HL-60 (cell line): ENCODE measurements at regions not wholly inside any gene's neighbourhood (a gene's known extent, or its start where the extent isn't known, plus 50 kb on each side); places are given as distances from the start of the nearest gene placed in this dataset.

Experiments used
- DNase-seq, 2 experiments: peaks; one replicate each; pipeline ENCODE4 v3.0.0-alpha.2; 2010 to 2020; ENCODE audit warnings: low read depth in 1 of 2, low spot score in 1 of 2
- H3K27ac ChIP-seq: fragments of 250-450 bp; sonication (Bioruptor Pico); replicated peaks from 2 replicates; pipeline ENCODE4 v1.5.1; 2020; ENCODE audit warnings: mild to moderate bottlenecking, moderate library complexity
- H3K27me3 ChIP-seq: fragments of 250-450 bp; sonication (Bioruptor Pico); 2 replicates; pipeline ENCODE4 v1.5.1; 2021; ENCODE audit warnings: mild to moderate bottlenecking, moderate library complexity; ENCODE audit not compliant: insufficient read depth, poor library complexity, severe bottlenecking
- H3K4me3 ChIP-seq: replicated peaks from 2 replicates; pipeline ENCODE4 v1.5.1; 2011; ENCODE audit warnings: mild to moderate bottlenecking, control low read depth, low read length; ENCODE audit not compliant: insufficient read depth
- GABPA ChIP-seq: IDR thresholded peaks from 2 replicates; pipeline ENCODE4 v1.6.1; 2012; ENCODE audit warnings: low read depth
- POLR2AphosphoS5 ChIP-seq: IDR thresholded peaks from 2 replicates; pipeline ENCODE4 v1.6.1; 2012; ENCODE audit warnings: low read depth
- SPI1 ChIP-seq: IDR thresholded peaks from 2 replicates; pipeline ENCODE4 v1.6.1; 2012; ENCODE audit warnings: low read depth, mild to moderate bottlenecking, borderline replicate concordance
- TF ChIP-seq, protein P1 (sequence below): IDR thresholded peaks from one replicate; pipeline ENCODE4 v1.5.1; 2011; ENCODE audit warnings: low read length, control low read depth, inconsistent platforms; ENCODE audit not compliant: insufficient read depth
- TF ChIP-seq, protein P2 (sequence below): IDR thresholded peaks from 2 replicates; pipeline ENCODE4 v1.6.1; 2012; ENCODE audit warnings: low read depth; ENCODE audit not compliant: insufficient replicate concordance

DNA sequence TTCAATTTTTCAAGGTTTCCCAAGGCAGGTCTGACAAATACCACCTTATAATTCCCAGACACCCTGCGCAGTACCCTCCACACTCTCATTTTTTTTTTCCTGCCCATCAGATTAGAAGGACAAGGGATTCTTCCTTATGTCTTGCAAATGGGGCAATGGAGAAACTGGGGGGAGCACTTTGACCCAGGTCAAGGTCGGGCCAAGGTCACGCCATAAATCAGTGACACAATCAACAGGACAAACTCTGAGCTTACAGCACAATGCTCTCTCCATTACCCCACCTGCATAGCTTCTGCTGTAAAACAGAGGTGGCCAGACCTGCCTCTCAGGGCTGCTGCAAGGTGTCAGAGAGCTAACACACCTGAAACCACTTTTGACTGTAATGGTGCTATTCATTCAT, 254.4 kb upstream of the ZMIZ1 start:
- H3K27me3 ChIP-seq, result no peaks in the 10 kb centered on the region
- no peak overlapping the region for H3K27ac ChIP-seq
- no peak for DNase-seq
- TF ChIP-seq GABPA (no peak), SPI1 (no peak), POLR2AphosphoS5 (no peak)
- TF ChIP-seq, protein P1, sequence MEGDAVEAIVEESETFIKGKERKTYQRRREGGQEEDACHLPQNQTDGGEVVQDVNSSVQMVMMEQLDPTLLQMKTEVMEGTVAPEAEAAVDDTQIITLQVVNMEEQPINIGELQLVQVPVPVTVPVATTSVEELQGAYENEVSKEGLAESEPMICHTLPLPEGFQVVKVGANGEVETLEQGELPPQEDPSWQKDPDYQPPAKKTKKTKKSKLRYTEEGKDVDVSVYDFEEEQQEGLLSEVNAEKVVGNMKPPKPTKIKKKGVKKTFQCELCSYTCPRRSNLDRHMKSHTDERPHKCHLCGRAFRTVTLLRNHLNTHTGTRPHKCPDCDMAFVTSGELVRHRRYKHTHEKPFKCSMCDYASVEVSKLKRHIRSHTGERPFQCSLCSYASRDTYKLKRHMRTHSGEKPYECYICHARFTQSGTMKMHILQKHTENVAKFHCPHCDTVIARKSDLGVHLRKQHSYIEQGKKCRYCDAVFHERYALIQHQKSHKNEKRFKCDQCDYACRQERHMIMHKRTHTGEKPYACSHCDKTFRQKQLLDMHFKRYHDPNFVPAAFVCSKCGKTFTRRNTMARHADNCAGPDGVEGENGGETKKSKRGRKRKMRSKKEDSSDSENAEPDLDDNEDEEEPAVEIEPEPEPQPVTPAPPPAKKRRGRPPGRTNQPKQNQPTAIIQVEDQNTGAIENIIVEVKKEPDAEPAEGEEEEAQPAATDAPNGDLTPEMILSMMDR, result no peak
- TF ChIP-seq, protein P2, sequence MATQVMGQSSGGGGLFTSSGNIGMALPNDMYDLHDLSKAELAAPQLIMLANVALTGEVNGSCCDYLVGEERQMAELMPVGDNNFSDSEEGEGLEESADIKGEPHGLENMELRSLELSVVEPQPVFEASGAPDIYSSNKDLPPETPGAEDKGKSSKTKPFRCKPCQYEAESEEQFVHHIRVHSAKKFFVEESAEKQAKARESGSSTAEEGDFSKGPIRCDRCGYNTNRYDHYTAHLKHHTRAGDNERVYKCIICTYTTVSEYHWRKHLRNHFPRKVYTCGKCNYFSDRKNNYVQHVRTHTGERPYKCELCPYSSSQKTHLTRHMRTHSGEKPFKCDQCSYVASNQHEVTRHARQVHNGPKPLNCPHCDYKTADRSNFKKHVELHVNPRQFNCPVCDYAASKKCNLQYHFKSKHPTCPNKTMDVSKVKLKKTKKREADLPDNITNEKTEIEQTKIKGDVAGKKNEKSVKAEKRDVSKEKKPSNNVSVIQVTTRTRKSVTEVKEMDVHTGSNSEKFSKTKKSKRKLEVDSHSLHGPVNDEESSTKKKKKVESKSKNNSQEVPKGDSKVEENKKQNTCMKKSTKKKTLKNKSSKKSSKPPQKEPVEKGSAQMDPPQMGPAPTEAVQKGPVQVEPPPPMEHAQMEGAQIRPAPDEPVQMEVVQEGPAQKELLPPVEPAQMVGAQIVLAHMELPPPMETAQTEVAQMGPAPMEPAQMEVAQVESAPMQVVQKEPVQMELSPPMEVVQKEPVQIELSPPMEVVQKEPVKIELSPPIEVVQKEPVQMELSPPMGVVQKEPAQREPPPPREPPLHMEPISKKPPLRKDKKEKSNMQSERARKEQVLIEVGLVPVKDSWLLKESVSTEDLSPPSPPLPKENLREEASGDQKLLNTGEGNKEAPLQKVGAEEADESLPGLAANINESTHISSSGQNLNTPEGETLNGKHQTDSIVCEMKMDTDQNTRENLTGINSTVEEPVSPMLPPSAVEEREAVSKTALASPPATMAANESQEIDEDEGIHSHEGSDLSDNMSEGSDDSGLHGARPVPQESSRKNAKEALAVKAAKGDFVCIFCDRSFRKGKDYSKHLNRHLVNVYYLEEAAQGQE, result no peak
- H3K4me3 ChIP-seq, result no peak overlapping the region

DNA sequence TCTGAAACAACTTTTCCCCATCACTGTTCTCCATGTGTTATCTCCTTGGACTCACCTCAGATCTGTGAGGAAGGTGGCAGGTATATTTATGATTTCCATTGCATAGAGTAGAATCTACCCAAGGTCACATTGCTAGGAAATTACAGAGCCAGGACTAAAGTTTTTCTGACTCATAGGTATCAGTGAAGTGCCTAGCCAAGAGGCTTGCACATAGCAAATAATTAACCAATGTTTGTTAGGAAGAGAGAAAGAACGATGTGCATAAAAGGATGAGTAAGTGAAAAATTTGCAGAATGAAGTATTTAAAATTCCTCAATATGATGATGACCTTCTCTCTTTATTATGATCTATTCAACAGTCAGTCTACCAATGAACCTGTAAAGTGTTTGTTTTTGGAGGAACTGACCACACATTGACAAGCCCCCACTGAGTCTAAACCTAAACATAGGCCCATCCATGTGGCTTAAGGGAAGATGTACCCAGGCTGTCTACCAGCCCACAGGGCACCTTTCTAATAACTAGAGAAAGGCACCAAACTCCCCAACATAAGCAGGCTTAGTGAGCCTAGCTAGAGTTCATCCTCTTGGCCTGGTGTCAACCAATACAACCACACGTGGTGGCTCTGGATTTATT, 252.9 kb upstream of the ZMIZ1 start:
- no peak for DNase-seq
- TF ChIP-seq SPI1, result no peak
- TF ChIP-seq, protein P2, result no peak
- no peak for TF ChIP-seq GABPA
- no peak for TF ChIP-seq POLR2AphosphoS5
- TF ChIP-seq, protein P1, result no peak

DNA sequence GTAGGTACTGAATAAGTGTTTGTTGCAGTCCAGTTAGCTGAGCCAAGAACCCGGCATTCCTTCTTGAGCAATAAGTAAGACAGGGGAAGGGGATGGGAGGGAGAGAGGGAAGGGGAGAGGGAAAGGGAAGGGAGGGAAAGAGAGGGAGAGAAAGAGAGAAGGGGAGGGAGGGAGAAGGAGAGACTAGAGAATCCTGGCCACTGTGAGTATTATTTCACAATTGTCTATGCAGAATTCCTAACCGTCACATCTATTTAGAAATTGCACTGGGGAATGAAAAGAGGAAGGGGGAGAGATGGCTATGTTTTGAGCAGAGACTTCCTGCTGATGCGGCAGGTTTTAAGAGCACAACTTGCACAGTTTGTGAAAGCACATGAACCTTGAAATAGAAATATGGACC, 251.4 kb upstream of the ZMIZ1 start:
- Histone ChIP-seq H3K4me3 (no peak overlapping the region), H3K27ac (no peak overlapping the region), H3K27me3 (no peaks in the 10 kb centered on the region)
- TF ChIP-seq GABPA (no peak), SPI1 (peak; percentile 88; the same call in 1 of the 2 replicates), POLR2AphosphoS5 (no peak)
- TF ChIP-seq, protein P1, result no peak
- TF ChIP-seq, protein P2, result no peak
- DNase-seq, result peak; percentile 31 to 81

More for the DNA sequence above, 252.9 kb upstream of the ZMIZ1 start:
- no peak overlapping the region for H3K4me3 ChIP-seq
- H3K27me3 ChIP-seq, result no peaks in the 10 kb centered on the region
- no peak overlapping the region for H3K27ac ChIP-seq
